Endothelial cell of umbilical vein (primary cell): ENCODE measurements at regions not wholly inside any gene's neighbourhood (a gene's known extent, or its start where the extent isn't known, plus 50 kb on each side); places are given as distances from the start of the nearest gene placed in this dataset.
"Not testable (repeated sequence)": the region's sequence is repeated elsewhere in the genome, so short reads cannot be mapped to it uniquely, and the experiment has no call there.

Source experiments
- MYC ChIP-seq: IDR thresholded peaks from one replicate; pipeline ENCODE4 v1.6.1; 2011; ENCODE audit warnings: mild to moderate bottlenecking, low read depth, low read length
- POLR2A ChIP-seq: IDR thresholded peaks from 2 replicates; pipeline ENCODE4 v1.6.1; 2012; ENCODE audit warnings: low read depth, mild to moderate bottlenecking, control low read depth, low read length
- POLR2AphosphoS5 ChIP-seq: IDR thresholded peaks from 2 replicates; pipeline ENCODE4 v1.6.1; 2012; ENCODE audit warnings: low read depth, mild to moderate bottlenecking, control low read depth, low read length, moderate library complexity; ENCODE audit not compliant: insufficient read depth

DNA sequence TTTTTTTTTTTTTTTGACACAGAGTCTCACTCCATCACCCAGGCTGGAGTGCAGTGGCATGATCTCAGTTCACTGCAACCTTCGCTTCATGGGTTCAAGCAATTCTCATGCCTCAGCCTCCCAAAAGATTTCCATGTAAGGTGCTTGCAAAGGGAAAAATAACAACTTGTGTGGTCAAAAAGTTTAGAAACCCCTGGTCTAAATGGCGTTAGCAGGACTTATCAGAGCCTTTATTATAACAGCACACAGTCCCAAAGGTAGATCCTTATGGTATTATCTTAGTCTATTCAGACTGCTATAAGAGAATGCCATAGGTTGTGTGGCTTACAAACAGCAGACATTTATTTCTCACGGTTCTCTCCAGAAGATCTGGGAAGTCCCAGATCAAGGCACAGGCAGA is 135.0 kb downstream of the NPIPA8 start:
- TF ChIP-seq POLR2AphosphoS5, MYC, POLR2A: not testable (repeated sequence)
